Spleen (tissue), 8 donors: ENCODE measurements at regions not wholly inside any gene's neighbourhood (a gene's known extent, or its start where the extent isn't known, plus 50 kb on each side); places are given as distances from the start of the nearest gene placed in this dataset.

Source experiments
- DNase-seq: peaks from one replicate; pipeline ENCODE4 v3.0.0-alpha.2; 2020
- H3K27ac ChIP-seq, 8 donors: fragments of 200-600 bp; sonication (generic) in 7 of 8; 1 replicate in 4 of 8; 2 replicates in 4 of 8; pipeline versions ENCODE4 v1.5.0 to v1.8.0; 2016 to 2021; ENCODE audit warnings: inconsistent platforms in 4 of 8, mild to moderate bottlenecking in 4 of 8, moderate library complexity in 1 of 8
- H3K27me3 ChIP-seq, 7 donors: fragments of 200-600 bp; sonication (generic) in 6 of 7; replicated peaks in 1 of 7; 1 replicate in 4 of 7; 2 replicates in 3 of 7; pipeline versions ENCODE4 v1.5.0 to v1.8.0; 2016 to 2021; ENCODE audit warnings: inconsistent platforms in 3 of 7, mild to moderate bottlenecking in 1 of 7
- H3K36me3 ChIP-seq, 6 donors: fragments of 200-600 bp; sonication (generic) in 5 of 6; 1 replicate in 4 of 6; 2 replicates in 2 of 6; pipeline versions ENCODE4 v1.5.0 to v1.8.0; 2016 to 2021; ENCODE audit warnings: inconsistent platforms in 2 of 6
- H3K4me1 ChIP-seq, 6 donors: fragments of 200-600 bp; sonication (generic) in 5 of 6; 1 replicate in 3 of 6; 2 replicates in 3 of 6; pipeline versions ENCODE4 v1.5.0 to v1.8.0; 2016 to 2021; ENCODE audit warnings: inconsistent platforms in 3 of 6
- H3K4me3 ChIP-seq, 8 donors: fragments of 200-600 bp; sonication (generic) in 7 of 8; 1 replicate in 4 of 8; 2 replicates in 4 of 8; pipeline versions ENCODE4 v1.5.0 to v1.8.0; 2016 to 2021; ENCODE audit warnings: inconsistent platforms in 4 of 8, mild to moderate bottlenecking in 4 of 8, moderate library complexity in 2 of 8
- H3K9me3 ChIP-seq, 8 donors: fragments of 200-600 bp; sonication (generic) in 7 of 8; 1 replicate in 4 of 8; 2 replicates in 4 of 8; pipeline versions ENCODE4 v1.5.0 to v1.8.0; 2016 to 2021; ENCODE audit warnings: inconsistent platforms in 4 of 8
- POLR2A ChIP-seq, 3 donors: fragments of 450-650 bp; IDR thresholded peaks; one replicate each; pipeline ENCODE4 v1.5.1; 2017; ENCODE audit warnings: antibody characterized with exemption in 3 of 3, mild to moderate bottlenecking in 1 of 3
- POLR2AphosphoS5 ChIP-seq, 3 donors: sonication (generic); formaldehyde crosslinking; IDR thresholded peaks; one replicate each; pipeline ENCODE4 v1.5.1; 2017; ENCODE audit warnings: antibody characterized with exemption in 3 of 3
- intact Hi-C: fragments of 100-400 bp; cut with DNase I; formaldehyde crosslinking; loops from one replicate; pipeline ENCODE4 v1.15.0; 2023; ENCODE audit warnings: low total_unique reads
- microRNA-seq, 3 donors: library from miRNA; unstranded; fragments of <30 nt; microRNA quantifications; one replicate each; pipeline versions ENCODE4 to v1.1.0, GENCODE V29; 2019 to 2020
- small RNA-seq, 4 donors: library from RNA; depleted of rRNA; stranded (forward); fragments of <200 nt; gene quantifications; one replicate each; pipeline ENCODE3, GENCODE V24; 2016
- TF ChIP-seq, protein P1 (sequence below), 11 experiments: fragments of 200-600 bp in 7 of 11; fragments of 450-650 bp in 4 of 11; sonication (generic) in 4 of 11; IDR thresholded peaks in 8 of 11; conservative IDR thresholded peaks in 3 of 11; 1 replicate in 7 of 11; 2 replicates in 4 of 11; pipeline versions ENCODE4 v1.4.0 to v1.8.0; 2016 to 2021; ENCODE audit warnings: antibody characterized with exemption in 11 of 11, inconsistent platforms in 4 of 11, mild to moderate bottlenecking in 1 of 11
- donor health status: DM: no; HTN: no; CAD: no; lungs with moderate emphysema.
- donor health status: DM: no; HTN: no; CAD: no.
- donor health status: DM: no; HTN: no; CAD: no.
- donor health status: DM: yes; HTN: yes; CAD: no.

DNA sequence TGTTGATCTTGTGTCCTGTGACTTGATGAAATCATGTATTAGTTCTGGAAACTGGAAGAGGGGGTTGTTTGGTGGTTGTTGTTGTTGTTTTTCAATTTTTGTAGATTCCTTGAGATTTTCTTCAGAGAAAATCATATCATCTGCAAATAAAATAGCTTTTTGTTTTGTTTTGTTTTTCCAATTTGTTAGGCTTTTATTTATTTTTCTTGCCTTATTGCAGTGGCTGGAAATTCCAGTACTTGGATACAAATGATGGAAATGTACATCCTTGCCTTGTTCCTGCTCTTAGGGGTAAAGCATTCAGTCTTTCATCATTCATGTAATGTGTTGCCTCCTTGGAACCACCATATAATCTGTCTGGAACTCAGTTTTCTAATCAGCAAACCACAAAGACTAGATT lies 50.3 kb upstream of the TRIB2 start:
- Histone ChIP-seq H3K4me3 (no peak overlapping the region), H3K27me3 (no peaks in the 10 kb centered on the region), H3K9me3 (peaks cover 0 to 25% (median 20%) of the 10 kb centered on the region in 8 donors), H3K4me1 (peaks cover 0 to 27% (median 6%) of the 10 kb centered on the region in 6 donors), H3K36me3 (no peaks in the 10 kb centered on the region), H3K27ac (no peak overlapping the region)
- TF ChIP-seq POLR2AphosphoS5 (IDR thresholded peaks at IDR 0.05) (no peak), POLR2A (IDR thresholded peaks at IDR 0.05) (no peak)
- TF ChIP-seq, protein P1, sequence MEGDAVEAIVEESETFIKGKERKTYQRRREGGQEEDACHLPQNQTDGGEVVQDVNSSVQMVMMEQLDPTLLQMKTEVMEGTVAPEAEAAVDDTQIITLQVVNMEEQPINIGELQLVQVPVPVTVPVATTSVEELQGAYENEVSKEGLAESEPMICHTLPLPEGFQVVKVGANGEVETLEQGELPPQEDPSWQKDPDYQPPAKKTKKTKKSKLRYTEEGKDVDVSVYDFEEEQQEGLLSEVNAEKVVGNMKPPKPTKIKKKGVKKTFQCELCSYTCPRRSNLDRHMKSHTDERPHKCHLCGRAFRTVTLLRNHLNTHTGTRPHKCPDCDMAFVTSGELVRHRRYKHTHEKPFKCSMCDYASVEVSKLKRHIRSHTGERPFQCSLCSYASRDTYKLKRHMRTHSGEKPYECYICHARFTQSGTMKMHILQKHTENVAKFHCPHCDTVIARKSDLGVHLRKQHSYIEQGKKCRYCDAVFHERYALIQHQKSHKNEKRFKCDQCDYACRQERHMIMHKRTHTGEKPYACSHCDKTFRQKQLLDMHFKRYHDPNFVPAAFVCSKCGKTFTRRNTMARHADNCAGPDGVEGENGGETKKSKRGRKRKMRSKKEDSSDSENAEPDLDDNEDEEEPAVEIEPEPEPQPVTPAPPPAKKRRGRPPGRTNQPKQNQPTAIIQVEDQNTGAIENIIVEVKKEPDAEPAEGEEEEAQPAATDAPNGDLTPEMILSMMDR (IDR thresholded peaks at IDR 0.05 in 8 of 11, conservative IDR thresholded peaks at IDR 0.05 in 3 of 11): no peak
- DNase-seq: no peak
- intact Hi-C loops: no loop called here

Small RNA genes lying in the stretch of these regions (microRNA-seq; reads per million reads assigned to microRNA genes)
- 0 to 0.85 (median 0) reads per million in 3 donors for gene MIR3681

Small RNA genes lying in the stretch of these regions (small RNA-seq; reads per million reads assigned to genes)
- gene MIR3681 (0 to 0.23 (median 0) reads per million in 4 donors), gene RF00093 (0 reads per million in 4 donors), gene RNU6-843P (0 reads per million in 4 donors)
